ENCODE measurements at regions not wholly inside any gene's neighbourhood (a gene's known extent, or its start where the extent isn't known, plus 50 kb on each side); places are given as distances from the start of the nearest gene placed in this dataset.
"Not testable (repeated sequence)": the region's sequence is repeated elsewhere in the genome, so short reads cannot be mapped to it uniquely, and the experiment has no call there.

DNA sequence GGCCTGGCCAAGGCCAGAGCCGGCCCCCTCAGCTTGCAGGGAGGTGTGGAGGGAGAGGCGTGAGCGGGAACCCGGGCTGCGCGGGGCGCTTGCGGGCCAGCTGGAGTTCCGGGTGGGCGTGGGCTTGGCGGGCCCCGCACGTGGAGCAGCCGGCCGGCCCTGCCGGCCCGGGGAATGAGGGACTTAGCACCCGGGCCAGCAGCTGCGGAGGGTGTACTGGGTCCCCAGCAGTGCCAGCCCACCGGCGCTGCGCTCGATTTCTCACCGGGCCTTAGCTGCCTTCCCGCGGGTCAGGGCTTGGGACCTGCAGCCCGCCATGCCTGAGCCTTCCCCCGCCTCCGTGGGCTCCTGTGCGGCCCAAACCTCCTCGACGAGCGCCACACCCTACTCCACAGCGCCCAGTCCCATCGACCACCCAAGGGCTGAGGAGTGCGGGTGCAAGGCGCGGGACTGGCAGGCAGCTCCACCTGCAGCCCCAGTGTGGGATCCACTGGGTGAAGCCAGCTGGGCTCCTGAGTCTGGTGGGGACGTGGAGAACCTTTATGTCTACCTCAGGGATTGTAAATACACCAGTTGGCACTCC, 1800.2 kb downstream of the MRPL39 start:
- H3K4me3 ChIP-seq (ENCODE audit: low read depth, low read length); POLR2A ChIA-PET; H3K9me3 ChIP-seq (ENCODE audit: control insufficient read depth, insufficient read depth, low read depth, low read length); H3K27ac ChIP-seq (ENCODE audit: extremely low read depth, low read depth, low read length); H3K36me3 ChIP-seq (ENCODE audit: control insufficient read depth in 2 of 2, insufficient read depth in 1 of 2, low read length in 2 of 2); CTCF ChIA-PET; H3K4me1 ChIP-seq (ENCODE audit: control insufficient read depth, insufficient read depth, low read length): not testable (repeated sequence)

DNA sequence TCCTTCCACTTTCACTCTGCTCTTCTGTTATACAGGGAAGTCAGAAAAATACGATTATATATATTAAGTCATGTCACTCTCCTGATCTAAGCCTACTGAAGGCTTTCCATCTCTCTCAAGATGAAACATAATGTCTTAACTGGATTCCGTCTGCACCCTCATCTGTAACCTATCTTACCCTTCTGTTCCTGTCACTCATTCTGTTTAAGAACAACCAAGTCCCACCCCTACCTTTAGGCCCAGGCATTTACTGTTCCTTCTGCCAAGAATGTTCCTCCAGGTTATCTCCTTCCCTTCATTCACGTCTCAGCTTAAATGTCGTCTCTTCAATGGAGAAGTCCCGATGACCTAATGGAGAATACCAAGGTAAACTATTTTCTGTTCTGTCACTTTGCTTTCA, 1802.4 kb downstream of the MRPL39 start:
- Histone ChIP-seq H3K27ac (ENCODE audit: extremely low read depth, low read depth, low read length) (no peak overlapping the region), H3K4me3 (ENCODE audit: low read depth, low read length) (no peak overlapping the region), H3K36me3 (ENCODE audit: control insufficient read depth in 2 of 2, insufficient read depth in 1 of 2, low read length in 2 of 2) (no peaks in the 10 kb centered on the region), H3K4me1 (ENCODE audit: control insufficient read depth, insufficient read depth, low read length) (no peaks in the 10 kb centered on the region), H3K9me3 (ENCODE audit: control insufficient read depth, insufficient read depth, low read depth, low read length) (no peaks in the 10 kb centered on the region)
- POLR2A ChIA-PET, result no interaction called here
- CTCF ChIA-PET, result no interaction called here
- TF ChIP-seq SCRT2 (tag by site-specific recombination; IDR thresholded peaks at IDR 0.05), result no peak
- TF ChIP-seq, protein P1, sequence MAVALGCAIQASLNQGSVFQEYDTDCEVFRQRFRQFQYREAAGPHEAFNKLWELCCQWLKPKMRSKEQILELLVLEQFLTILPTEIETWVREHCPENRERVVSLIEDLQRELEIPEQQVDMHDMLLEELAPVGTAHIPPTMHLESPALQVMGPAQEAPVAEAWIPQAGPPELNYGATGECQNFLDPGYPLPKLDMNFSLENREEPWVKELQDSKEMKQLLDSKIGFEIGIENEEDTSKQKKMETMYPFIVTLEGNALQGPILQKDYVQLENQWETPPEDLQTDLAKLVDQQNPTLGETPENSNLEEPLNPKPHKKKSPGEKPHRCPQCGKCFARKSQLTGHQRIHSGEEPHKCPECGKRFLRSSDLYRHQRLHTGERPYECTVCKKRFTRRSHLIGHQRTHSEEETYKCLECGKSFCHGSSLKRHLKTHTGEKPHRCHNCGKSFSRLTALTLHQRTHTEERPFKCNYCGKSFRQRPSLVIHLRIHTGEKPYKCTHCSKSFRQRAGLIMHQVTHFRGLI (tag by site-specific recombination; IDR thresholded peaks at IDR 0.05), result no peak
- no peak for TF ChIP-seq ZNF521 (tag by site-specific recombination; IDR thresholded peaks at IDR 0.05)
- TF ChIP-seq ZNF2 (tag by site-specific recombination; IDR thresholded peaks at IDR 0.05), result no peak
- TF ChIP-seq, protein P2, sequence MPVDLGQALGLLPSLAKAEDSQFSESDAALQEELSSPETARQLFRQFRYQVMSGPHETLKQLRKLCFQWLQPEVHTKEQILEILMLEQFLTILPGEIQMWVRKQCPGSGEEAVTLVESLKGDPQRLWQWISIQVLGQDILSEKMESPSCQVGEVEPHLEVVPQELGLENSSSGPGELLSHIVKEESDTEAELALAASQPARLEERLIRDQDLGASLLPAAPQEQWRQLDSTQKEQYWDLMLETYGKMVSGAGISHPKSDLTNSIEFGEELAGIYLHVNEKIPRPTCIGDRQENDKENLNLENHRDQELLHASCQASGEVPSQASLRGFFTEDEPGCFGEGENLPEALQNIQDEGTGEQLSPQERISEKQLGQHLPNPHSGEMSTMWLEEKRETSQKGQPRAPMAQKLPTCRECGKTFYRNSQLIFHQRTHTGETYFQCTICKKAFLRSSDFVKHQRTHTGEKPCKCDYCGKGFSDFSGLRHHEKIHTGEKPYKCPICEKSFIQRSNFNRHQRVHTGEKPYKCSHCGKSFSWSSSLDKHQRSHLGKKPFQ (tag by site-specific recombination; IDR thresholded peaks at IDR 0.05), result no peak
- no peak for TF ChIP-seq ZNF223 (tag by site-specific recombination; IDR thresholded peaks at IDR 0.05)
- no peak for TF ChIP-seq ZNF510 (tag by site-specific recombination; IDR thresholded peaks at IDR 0.05; ENCODE audit: insufficient replicate concordance)
- no peak for TF ChIP-seq ZNF571 (tag by site-specific recombination; IDR thresholded peaks at IDR 0.05)
- no peak for TF ChIP-seq ZNF148 (tag by site-specific recombination; IDR thresholded peaks at IDR 0.05; ENCODE audit: borderline replicate concordance)
- TF ChIP-seq, protein P3, sequence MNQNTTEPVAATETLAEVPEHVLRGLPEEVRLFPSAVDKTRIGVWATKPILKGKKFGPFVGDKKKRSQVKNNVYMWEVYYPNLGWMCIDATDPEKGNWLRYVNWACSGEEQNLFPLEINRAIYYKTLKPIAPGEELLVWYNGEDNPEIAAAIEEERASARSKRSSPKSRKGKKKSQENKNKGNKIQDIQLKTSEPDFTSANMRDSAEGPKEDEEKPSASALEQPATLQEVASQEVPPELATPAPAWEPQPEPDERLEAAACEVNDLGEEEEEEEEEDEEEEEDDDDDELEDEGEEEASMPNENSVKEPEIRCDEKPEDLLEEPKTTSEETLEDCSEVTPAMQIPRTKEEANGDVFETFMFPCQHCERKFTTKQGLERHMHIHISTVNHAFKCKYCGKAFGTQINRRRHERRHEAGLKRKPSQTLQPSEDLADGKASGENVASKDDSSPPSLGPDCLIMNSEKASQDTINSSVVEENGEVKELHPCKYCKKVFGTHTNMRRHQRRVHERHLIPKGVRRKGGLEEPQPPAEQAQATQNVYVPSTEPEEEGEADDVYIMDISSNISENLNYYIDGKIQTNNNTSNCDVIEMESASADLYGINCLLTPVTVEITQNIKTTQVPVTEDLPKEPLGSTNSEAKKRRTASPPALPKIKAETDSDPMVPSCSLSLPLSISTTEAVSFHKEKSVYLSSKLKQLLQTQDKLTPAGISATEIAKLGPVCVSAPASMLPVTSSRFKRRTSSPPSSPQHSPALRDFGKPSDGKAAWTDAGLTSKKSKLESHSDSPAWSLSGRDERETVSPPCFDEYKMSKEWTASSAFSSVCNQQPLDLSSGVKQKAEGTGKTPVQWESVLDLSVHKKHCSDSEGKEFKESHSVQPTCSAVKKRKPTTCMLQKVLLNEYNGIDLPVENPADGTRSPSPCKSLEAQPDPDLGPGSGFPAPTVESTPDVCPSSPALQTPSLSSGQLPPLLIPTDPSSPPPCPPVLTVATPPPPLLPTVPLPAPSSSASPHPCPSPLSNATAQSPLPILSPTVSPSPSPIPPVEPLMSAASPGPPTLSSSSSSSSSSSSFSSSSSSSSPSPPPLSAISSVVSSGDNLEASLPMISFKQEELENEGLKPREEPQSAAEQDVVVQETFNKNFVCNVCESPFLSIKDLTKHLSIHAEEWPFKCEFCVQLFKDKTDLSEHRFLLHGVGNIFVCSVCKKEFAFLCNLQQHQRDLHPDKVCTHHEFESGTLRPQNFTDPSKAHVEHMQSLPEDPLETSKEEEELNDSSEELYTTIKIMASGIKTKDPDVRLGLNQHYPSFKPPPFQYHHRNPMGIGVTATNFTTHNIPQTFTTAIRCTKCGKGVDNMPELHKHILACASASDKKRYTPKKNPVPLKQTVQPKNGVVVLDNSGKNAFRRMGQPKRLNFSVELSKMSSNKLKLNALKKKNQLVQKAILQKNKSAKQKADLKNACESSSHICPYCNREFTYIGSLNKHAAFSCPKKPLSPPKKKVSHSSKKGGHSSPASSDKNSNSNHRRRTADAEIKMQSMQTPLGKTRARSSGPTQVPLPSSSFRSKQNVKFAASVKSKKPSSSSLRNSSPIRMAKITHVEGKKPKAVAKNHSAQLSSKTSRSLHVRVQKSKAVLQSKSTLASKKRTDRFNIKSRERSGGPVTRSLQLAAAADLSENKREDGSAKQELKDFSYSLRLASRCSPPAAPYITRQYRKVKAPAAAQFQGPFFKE (tag by site-specific recombination; IDR thresholded peaks at IDR 0.05; ENCODE audit: borderline replicate concordance), result no peak
- TF ChIP-seq ZBTB44 (tag by site-specific recombination; IDR thresholded peaks at IDR 0.05), result no peak
- no peak for TF ChIP-seq ZNF433 (tag by site-specific recombination; IDR thresholded peaks at IDR 0.05; ENCODE audit: low read depth)
- TF ChIP-seq OSR2 (tag by site-specific recombination; IDR thresholded peaks at IDR 0.05), result no peak
- TF ChIP-seq SP2 (tag by site-specific recombination; IDR thresholded peaks at IDR 0.05), result no peak

All from HEK293 (cell line).